ENCODE measurements at regions not wholly inside any gene's neighbourhood (a gene's known extent, or its start where the extent isn't known, plus 50 kb on each side); places are given as distances from the start of the nearest gene placed in this dataset.

DNA sequence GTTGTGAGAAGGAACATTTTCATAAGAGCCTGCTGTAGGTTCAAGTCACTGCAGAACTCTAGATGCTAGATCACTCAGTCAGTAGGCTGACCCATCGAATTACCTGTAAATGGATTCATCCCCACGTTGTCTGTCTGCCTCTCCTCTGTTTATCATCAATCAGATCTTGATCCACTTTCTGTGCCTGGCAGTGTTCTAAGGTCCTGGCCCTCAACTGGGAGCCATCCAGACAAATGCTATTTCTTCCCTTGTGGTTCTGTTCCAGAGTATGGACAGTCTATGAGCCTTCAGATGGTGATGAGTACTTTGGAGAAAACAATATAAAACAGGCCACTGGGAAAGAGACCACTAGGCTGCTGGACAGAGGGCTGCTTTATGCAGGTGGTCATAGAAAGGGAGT lies 699.4 kb upstream of the TMEM132C start:
- DNase-seq (ENCODE audit: low read depth) = no peak
- TF ChIP-seq CTCF (IDR thresholded peaks at IDR 0.05; ENCODE audit: insufficient read depth, low read depth, low read length) = no peak
- no peak overlapping the region for H3K4me3 ChIP-seq (ENCODE audit: low read depth, low read length)

DNA sequence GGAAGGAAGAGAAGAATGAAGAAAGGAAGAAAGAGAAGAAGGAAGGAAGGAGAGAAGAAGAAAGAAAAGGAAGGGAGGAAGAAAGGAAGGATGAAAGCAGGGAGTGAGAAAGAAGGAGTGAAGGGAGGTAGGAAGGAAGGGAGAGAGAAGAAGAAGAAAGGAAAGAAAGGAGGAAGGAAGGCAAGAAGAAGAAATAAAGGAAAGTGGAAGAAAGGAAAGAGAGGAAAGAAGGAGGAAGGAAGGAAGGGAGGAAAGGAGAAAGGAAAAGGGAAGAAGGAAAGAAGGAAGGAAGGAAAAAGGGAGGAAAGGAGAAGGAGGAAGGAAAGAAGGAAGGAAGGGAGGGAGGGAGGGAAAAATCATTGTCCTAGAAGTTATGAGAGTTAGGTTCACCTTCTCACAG lies 696.6 kb upstream of the TMEM132C start:
- DNase-seq (ENCODE audit: low read depth) = no peak
- no peak for TF ChIP-seq CTCF (IDR thresholded peaks at IDR 0.05; ENCODE audit: insufficient read depth, low read depth, low read length)
- no peak overlapping the region for H3K4me3 ChIP-seq (ENCODE audit: low read depth, low read length)

DNA sequence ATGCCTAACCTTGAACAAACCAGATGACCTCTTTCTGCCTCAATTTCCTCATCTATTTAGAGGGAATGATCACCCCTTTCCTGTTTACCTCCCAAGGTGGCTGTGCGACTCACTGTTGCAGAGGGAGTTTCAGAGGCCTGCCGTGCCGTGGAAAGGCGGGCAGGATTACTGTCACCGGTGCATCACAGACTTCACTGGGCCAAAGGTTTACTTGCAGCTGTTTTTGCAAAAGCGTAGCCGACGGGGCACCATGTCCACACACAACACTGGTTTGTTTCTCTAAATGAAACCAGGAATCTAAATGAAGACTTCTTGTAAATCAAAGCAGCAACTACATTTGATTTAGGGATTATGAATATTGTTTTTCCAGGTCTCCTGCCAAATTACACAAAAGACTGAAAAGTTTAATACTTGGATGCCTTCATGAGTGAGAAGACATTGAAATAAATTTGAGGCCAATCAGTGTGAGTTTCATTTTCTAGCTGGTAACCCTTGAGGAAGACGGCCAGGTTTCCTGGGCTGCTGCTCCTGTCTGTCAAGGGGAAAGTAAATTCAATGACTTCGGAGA lies 696.1 kb upstream of the TMEM132C start:
- H3K4me3 ChIP-seq (ENCODE audit: low read depth, low read length) = no peak overlapping the region
- DNase-seq (ENCODE audit: low read depth) = no peak
- no peak for TF ChIP-seq CTCF (IDR thresholded peaks at IDR 0.05; ENCODE audit: insufficient read depth, low read depth, low read length)

DNA sequence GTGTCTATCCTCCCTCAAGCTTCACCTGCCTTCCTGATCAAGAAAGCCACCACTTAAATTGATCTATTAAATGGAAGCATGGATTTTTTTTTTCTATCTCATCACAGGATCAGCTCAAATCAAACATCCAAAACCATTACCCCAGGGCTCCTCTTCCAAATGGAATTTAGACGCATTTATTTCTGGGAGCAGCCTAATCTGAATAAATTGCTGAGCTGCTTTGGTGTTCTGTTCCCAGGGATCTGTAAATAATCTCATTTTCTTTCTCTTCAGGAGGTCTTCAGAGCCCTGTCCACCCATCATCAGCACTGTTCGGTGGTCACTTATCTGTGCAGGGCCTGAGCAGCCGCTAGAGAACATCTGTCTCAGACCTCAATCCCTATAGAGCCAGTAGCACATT lies 695.4 kb upstream of the TMEM132C start:
- no peak overlapping the region for H3K4me3 ChIP-seq (ENCODE audit: low read depth, low read length)
- no peak for DNase-seq (ENCODE audit: low read depth)
- no peak for TF ChIP-seq CTCF (IDR thresholded peaks at IDR 0.05; ENCODE audit: insufficient read depth, low read depth, low read length)

DNA sequence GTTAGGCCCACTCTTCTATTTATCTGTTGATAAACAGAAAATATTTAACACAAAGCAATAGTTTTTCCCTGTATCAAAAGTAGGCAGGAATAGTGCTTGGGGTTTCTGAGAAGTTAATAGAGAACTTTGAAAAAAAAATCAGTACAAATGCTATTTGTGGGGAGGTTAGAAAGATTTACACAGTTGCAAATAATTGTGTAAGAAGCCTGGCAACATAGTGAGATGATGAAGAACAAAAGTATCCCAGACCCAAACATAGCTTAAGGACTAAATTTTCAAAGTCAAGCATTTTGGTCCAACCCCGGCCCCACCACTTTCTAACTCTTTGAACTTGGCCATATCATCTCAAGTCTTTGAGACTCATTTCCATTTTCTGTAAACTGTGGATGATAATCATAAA lies 687.5 kb upstream of the TMEM132C start:
- H3K4me3 ChIP-seq (ENCODE audit: low read depth, low read length) = no peak overlapping the region
- TF ChIP-seq CTCF (IDR thresholded peaks at IDR 0.05; ENCODE audit: insufficient read depth, low read depth, low read length) = no peak
- DNase-seq (ENCODE audit: low read depth) = no peak

DNA sequence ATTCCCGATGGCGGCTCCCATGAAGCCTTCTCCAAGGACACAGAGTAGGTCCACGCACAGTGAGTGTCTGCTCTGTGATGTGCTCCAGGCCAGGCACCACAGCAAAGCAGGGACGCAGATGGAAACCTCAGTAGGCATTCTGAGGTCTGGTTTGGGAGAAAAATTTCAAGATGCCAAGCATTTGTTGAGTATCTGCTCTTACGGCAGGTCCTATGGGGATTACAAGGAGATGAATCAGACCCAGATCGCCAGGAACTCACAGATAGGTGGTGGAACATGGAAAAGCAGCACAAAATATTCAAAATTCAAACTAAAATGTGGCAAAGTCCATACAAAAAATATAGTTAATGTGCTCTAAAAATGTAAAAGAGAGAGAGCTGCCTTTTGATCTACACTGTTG lies 684.9 kb upstream of the TMEM132C start:
- no peak overlapping the region for H3K4me3 ChIP-seq (ENCODE audit: low read depth, low read length)
- no peak for TF ChIP-seq CTCF (IDR thresholded peaks at IDR 0.05; ENCODE audit: insufficient read depth, low read depth, low read length)
- no peak for DNase-seq (ENCODE audit: low read depth)

- H3K4me3 ChIP-seq (ENCODE audit: low read depth, low read length) = no peak overlapping the region
- DNase-seq (ENCODE audit: low read depth) = no peak
- TF ChIP-seq CTCF (IDR thresholded peaks at IDR 0.05; ENCODE audit: insufficient read depth, low read depth, low read length) = no peak
Observed at GRCh38 chr12:127583041-127583440, 683.9 kb upstream of the TMEM132C start.
